ENCODE measurements at regions not wholly inside any gene's neighbourhood (a gene's known extent, or its start where the extent isn't known, plus 50 kb on each side); places are given as distances from the start of the nearest gene placed in this dataset.

DNA sequence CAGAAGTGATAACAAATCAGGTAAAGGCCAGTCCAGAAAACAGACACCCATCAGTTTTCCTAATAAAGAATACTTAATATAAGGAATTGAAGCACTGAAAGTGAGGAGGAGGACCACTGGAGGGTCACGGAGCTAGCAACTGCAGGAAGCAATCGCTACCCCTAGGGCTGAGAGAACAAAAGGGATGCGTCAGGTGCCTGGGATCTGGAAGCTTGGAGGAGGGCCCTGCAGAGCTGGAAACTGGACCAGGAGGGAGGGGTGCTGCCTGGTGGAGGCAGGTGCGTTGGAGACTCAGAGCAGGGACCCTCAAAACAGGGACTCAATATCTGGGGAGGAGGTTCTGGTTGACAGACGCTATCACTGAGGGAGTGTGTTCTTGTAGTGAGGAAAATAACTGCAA, 308.1 kb upstream of the RASGRP1 start (continued):
- TF ChIP-seq MEF2A (IDR thresholded peaks at IDR 0.05; ENCODE audit: borderline replicate concordance, low read depth) (no peak), REST (IDR thresholded peaks at IDR 0.05; ENCODE audit: low read depth, low read length) (no peak), SMC3 (IDR thresholded peaks at IDR 0.05; ENCODE audit: low read depth, low read length) (no peak), RFX5 (IDR thresholded peaks at IDR 0.05; ENCODE audit: low read length) (no peak), RAD21 (IDR thresholded peaks at IDR 0.05; ENCODE audit: low read length) (no peak), GABPA (IDR thresholded peaks at IDR 0.05; ENCODE audit: low read depth) (no peak), TCF12 (IDR thresholded peaks at IDR 0.05) (no peak)

GRCh38 chr15:38873158-38873557, 308.5 kb upstream of the RASGRP1 start:
- WGBS (ENCODE audit: low lambda C conversion rate): 75% methylated on average over 4 of the region's 4 CpGs
- Histone ChIP-seq H4K20me1 (ENCODE audit: insufficient read depth) (no peaks in the 10 kb centered on the region), H2AFZ (ENCODE audit: low read depth) (no peak overlapping the region), H3K36me3 (replicated peaks in 1 of 2; ENCODE audit: control insufficient read depth in 1 of 2, insufficient read depth in 2 of 2, low read length in 1 of 2) (no peaks in the 10 kb centered on the region), H3K4me3 (ENCODE audit: low read depth in 2 of 2, low read length in 1 of 2) (no peak overlapping the region), H3K27me3 (ENCODE audit: insufficient read depth) (no peaks in the 10 kb centered on the region), H3K79me2 (ENCODE audit: insufficient read depth) (no peaks in the 10 kb centered on the region), H3K9ac (no peak overlapping the region), H3K9me3 (no peaks in the 10 kb centered on the region), H3K4me2 (no peak overlapping the region), H3K4me1 (ENCODE audit: control insufficient read depth in 1 of 2, insufficient read depth in 2 of 2, low read depth in 1 of 2, low read length in 1 of 2) (peaks cover 12 to 22% of the 10 kb centered on the region in 2 experiments; a peak in 2 of 4 replicates), H3K27ac (ENCODE audit: low read depth in 2 of 2, low read length in 1 of 2) (peak overlapping the region in 1 of 2 experiments; percentile 64; a peak in 2 of 4 replicates), H3K9me2 (no peaks in the 10 kb centered on the region), H3F3A (replicated peaks; ENCODE audit: insufficient read depth) (peaks cover 4% of the 10 kb centered on the region)
- ChIA-PET CTCF (interaction anchor here (1.0 to 1.9 kb wide), 5 partner anchors 9 to 707 kb away, joined by 3 to 6 read pairs (median 5); no protein-coding TSS in a partner anchor), POLR2A (no interaction called here)
- TF ChIP-seq, protein P1, sequence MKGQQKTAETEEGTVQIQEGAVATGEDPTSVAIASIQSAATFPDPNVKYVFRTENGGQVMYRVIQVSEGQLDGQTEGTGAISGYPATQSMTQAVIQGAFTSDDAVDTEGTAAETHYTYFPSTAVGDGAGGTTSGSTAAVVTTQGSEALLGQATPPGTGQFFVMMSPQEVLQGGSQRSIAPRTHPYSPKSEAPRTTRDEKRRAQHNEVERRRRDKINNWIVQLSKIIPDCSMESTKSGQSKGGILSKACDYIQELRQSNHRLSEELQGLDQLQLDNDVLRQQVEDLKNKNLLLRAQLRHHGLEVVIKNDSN (IDR thresholded peaks at IDR 0.05; ENCODE audit: borderline replicate concordance, low read depth): no peak
- TF ChIP-seq CTCF (IDR thresholded peaks at IDR 0.05) (no peak), FOSL2 (IDR thresholded peaks at IDR 0.05; ENCODE audit: borderline replicate concordance, low read depth) (no peak), RAD21 (IDR thresholded peaks at IDR 0.05; ENCODE audit: low read length) (no peak), TAF1 (IDR thresholded peaks at IDR 0.05; ENCODE audit: borderline replicate concordance, low read depth, low read length) (no peak), FOXM1 (IDR thresholded peaks at IDR 0.05; ENCODE audit: low read depth) (no peak), CHD2 (IDR thresholded peaks at IDR 0.05; ENCODE audit: low read length, partially characterized antibody) (no peak), USF2 (IDR thresholded peaks at IDR 0.05; ENCODE audit: borderline replicate concordance, low read depth, low read length) (no peak), FOXJ3 (CRISPR knock-in tag; IDR thresholded peaks at IDR 0.05) (no peak), POLR2AphosphoS5 (IDR thresholded peaks at IDR 0.05; ENCODE audit: low read depth, low read length) (no peak), TEAD4 (IDR thresholded peaks at IDR 0.05; ENCODE audit: borderline replicate concordance, insufficient read depth) (no peak), YY1 (IDR thresholded peaks at IDR 0.05; ENCODE audit: low read depth) (no peak), EP300 (IDR thresholded peaks at IDR 0.05; ENCODE audit: borderline replicate concordance in 1 of 2, low read depth in 1 of 2, low read length in 1 of 2) (no peak)
- TF ChIP-seq, protein P2, sequence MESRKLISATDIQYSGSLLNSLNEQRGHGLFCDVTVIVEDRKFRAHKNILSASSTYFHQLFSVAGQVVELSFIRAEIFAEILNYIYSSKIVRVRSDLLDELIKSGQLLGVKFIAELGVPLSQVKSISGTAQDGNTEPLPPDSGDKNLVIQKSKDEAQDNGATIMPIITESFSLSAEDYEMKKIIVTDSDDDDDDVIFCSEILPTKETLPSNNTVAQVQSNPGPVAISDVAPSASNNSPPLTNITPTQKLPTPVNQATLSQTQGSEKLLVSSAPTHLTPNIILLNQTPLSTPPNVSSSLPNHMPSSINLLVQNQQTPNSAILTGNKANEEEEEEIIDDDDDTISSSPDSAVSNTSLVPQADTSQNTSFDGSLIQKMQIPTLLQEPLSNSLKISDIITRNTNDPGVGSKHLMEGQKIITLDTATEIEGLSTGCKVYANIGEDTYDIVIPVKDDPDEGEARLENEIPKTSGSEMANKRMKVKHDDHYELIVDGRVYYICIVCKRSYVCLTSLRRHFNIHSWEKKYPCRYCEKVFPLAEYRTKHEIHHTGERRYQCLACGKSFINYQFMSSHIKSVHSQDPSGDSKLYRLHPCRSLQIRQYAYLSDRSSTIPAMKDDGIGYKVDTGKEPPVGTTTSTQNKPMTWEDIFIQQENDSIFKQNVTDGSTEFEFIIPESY (IDR thresholded peaks at IDR 0.05; ENCODE audit: borderline replicate concordance, low read depth): no peak
- TF ChIP-seq, protein P3, sequence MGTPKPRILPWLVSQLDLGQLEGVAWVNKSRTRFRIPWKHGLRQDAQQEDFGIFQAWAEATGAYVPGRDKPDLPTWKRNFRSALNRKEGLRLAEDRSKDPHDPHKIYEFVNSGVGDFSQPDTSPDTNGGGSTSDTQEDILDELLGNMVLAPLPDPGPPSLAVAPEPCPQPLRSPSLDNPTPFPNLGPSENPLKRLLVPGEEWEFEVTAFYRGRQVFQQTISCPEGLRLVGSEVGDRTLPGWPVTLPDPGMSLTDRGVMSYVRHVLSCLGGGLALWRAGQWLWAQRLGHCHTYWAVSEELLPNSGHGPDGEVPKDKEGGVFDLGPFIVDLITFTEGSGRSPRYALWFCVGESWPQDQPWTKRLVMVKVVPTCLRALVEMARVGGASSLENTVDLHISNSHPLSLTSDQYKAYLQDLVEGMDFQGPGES (IDR thresholded peaks at IDR 0.05; ENCODE audit: low read depth, low read length): no peak
- TF ChIP-seq, protein P4, sequence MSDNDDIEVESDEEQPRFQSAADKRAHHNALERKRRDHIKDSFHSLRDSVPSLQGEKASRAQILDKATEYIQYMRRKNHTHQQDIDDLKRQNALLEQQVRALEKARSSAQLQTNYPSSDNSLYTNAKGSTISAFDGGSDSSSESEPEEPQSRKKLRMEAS (IDR thresholded peaks at IDR 0.05; ENCODE audit: low read depth): no peak
- DNase-seq: no peak

Data from SK-N-SH (cell line).